ENCODE measurements at regions not wholly inside any gene's neighbourhood (a gene's known extent, or its start where the extent isn't known, plus 50 kb on each side); places are given as distances from the start of the nearest gene placed in this dataset.

DNA sequence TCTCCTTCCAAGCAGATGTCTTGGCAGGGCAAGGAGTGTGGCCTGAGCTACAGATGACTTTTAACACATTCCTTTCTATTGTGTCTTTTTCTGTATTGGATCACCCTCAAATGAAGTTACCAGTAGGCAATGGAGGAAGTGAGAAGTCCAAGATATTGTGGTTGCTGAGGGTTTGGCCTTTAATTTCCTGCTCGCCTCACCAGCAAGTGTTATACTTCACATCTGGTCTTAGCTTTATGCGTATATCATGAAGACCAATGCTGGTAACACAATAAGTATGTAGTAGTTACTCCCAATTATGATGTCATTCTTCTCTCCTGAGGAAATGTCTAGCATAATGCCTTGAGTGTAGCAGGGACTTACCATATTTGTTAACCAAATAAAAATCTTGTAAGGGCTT, 179.9 kb downstream of the ZIC1 start:
- TF ChIP-seq POLR2A (IDR thresholded peaks at IDR 0.05): no peak
- TF ChIP-seq, protein P1, sequence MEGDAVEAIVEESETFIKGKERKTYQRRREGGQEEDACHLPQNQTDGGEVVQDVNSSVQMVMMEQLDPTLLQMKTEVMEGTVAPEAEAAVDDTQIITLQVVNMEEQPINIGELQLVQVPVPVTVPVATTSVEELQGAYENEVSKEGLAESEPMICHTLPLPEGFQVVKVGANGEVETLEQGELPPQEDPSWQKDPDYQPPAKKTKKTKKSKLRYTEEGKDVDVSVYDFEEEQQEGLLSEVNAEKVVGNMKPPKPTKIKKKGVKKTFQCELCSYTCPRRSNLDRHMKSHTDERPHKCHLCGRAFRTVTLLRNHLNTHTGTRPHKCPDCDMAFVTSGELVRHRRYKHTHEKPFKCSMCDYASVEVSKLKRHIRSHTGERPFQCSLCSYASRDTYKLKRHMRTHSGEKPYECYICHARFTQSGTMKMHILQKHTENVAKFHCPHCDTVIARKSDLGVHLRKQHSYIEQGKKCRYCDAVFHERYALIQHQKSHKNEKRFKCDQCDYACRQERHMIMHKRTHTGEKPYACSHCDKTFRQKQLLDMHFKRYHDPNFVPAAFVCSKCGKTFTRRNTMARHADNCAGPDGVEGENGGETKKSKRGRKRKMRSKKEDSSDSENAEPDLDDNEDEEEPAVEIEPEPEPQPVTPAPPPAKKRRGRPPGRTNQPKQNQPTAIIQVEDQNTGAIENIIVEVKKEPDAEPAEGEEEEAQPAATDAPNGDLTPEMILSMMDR (IDR thresholded peaks at IDR 0.05): no peak
